HG02610 (cell line): ENCODE measurements at regions not wholly inside any gene's neighbourhood (a gene's known extent, or its start where the extent isn't known, plus 50 kb on each side); places are given as distances from the start of the nearest gene placed in this dataset.
A peak's percentile ranks its signal among the peaks of the same experiment; 100 is the strongest.

Experiments
- ATAC-seq: cut with Tn5 transposase; IDR thresholded peaks from one replicate; pipeline ENCODE4 v1.9.1; 2021; ENCODE audit warnings: mild to moderate bottlenecking, moderate library complexity; ENCODE audit not compliant: unreplicated experiment

DNA sequence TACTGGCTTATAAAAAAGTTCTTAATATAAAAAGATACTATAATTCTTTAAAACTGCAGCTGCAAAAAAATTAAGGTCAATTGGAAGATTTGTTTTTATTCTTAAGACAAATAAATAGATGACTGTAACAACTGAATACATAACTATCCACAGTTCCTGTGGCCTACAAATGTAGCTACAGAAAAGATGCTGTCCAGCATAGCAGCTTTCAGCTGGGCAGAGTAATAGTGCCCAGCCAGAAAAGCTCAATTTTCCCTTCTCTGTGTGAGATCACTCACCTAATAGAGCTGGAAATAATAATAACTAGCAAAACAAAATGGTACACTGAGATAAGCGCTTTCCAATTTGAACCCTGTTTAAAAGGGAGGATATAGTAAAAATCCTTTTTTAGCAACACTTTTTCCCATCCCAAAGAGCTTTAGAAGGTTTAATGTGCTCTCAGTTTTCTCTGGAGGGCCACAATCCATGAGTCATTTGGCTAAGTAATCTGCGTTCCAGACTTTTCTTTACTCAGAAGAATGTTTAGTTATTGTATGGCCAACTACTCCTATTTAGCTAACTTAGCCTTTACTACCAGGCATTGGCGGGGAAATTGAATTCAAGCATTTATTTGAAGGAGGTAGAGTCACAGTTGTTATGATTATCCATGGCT is 158.1 kb upstream of the SLC39A10 start:
- ATAC-seq = no peak

DNA sequence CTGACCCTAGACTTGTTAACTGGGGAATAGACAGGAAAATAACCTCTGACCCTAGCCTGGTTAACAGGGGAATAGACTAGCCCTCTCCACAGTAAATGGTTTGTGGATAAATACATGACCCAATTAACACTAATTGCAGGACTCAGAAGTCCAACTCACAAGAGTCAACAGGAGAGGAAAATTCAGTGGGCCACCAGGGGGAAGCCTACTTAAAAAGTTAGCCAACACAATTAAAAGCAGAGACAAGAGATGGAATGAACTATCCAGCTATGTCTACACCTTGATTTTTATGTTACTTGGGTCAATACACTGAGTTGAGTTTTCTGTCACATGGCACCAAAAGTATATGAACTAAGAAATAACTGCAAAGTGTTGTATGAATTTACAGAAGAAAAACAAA is 158.8 kb upstream of the SLC39A10 start:
- no peak for ATAC-seq

DNA sequence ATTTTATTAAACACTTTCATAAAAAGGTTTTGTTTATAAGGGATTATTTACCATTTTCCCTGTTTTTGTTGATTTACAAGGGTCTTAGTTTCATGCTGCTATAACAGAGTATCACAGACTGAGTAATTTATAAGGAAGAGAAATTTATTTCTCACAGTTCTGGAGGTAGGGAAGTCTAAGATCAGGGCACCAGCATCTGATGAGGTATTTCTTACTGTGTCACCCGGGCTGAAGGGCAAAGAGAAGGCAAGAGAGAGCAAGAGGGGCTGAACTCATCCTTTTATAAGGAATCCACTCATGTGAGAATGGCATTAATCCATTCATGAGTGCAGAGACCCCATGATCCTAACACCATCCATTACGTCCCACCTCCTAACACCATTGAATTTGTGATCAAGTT is 160.0 kb upstream of the SLC39A10 start:
- ATAC-seq = no peak

DNA sequence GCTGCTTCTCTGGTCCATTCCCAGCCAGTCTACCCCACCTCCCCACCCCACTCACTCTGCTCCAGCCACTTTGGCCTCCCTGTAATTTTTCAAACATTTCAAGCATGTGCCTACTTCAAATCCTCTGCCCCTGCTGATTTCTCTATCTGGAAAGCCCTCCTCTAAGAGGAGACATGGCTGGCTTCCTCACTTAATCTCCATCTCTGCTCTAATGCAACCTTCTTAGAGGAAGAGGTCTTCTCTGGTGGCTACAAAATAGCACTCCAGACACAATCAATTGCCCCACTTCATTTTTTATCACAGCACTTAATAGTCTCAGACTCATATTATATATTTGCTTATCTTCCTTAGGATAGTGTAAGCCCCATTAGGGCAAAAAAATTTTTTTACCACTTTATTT is 161.1 kb upstream of the SLC39A10 start:
- no peak for ATAC-seq

DNA sequence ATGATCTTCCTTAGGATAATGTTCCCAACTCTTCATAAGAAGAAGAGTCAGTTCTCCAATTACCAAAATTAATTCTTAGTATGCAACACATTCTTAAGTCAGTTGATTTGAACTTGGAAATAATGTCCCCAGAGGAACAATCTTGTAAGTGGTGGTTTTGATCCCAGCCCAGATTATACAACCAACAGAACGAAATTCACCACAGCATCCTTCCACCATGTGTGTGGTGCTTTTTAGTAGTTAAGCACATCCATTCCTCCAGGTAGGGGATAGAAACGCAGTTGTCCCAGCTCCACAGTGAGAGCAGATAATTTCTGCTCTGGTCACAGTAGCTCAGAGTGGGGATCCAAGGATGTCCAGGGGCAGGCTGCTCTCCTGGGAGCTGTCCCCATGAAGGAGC is 161.7 kb upstream of the SLC39A10 start:
- ATAC-seq = no peak

DNA sequence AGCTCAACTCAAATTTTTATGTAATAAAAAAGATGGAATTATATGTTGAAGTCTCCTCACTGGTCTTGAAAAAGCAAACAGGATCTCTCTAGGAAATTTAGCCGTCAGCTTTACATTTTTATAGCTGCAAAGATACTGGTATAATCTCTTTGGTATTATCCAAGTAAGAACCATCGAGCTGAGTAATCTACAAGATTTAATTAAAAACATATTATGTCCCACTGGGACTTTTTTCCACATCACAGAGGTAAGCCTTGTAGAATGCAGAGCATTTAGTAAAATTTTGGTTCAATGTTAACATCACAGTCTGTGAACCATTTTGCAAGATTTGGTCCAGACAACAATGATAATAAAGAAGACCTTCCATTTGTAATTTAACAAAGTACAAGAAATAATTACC is 162.6 kb upstream of the SLC39A10 start:
- ATAC-seq = no peak

DNA sequence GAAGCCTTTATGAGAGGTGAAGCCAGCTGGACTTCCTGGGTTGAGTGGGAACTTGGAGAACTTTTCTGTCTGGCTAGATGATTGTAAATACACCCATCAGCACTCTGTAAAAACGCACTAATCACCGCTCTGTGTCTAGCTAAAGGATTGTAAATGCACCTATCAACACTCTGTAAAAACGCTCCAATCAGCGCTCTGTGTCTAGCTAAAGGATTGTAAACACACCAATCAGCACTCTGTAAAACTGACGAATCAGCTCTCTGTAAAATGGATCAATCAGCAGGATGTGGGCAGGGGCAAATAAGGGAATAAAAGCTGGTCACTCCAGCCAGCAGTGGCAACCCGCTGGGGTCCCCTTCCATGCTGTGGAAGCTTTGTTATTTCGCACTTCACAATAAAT is 163.6 kb upstream of the SLC39A10 start:
- no peak for ATAC-seq

DNA sequence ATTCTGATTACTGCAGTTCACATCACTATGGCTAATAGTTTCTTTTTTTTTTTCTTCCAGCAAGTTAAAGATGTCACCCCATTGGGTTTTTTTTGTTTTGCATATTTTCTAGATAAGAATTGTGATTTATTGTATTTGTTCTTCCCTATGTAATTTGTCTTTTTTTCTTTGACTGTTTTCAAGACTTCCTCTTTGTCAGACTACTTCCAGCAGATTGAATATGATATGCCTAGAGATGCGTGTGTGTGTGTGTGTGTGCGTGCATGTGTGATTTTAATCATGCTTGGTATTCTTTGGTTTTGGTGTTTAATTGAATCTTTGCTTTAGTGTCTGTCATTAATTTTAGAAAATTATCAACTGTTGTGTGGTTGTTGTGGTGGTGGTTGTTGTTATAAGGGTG is 166.7 kb upstream of the SLC39A10 start:
- no peak for ATAC-seq

DNA sequence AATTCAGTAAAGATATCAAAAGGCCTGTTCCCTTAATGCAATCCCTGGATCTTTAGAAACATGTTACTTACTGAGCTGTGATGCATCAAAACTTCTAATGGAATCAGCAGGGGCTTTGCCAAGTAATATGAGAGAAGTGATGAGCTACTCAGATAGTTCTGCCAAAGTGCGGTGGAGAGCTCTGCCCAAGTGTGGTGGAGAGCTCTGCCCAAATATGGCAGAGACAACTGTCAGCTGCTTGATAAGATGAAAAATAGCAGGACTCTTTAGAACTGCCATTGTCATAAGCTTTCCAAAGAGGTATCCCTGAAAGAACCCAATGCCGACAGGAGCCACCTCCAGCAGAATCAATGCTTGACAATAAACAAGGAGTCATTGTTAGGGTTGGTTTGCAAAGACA is 167.9 kb upstream of the SLC39A10 start:
- ATAC-seq = no peak

DNA sequence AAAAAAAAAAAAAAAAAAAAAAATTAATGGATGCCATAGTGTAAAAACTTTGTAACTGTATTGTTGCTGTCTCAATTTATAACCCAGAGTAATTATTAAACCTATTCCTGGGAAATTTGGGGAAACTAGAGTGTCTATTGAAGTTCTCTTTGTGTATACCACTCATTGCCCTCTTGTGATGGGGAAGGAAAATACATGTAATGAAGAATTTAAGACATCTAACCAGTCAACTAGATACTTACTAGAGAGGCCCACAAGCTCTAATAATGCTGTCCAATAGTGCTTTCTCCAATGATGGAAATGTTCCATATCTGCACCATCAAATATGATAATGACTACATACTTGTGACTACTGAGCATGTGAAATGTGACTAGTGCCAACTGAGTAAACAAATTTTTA is 168.5 kb upstream of the SLC39A10 start:
- ATAC-seq = no peak

DNA sequence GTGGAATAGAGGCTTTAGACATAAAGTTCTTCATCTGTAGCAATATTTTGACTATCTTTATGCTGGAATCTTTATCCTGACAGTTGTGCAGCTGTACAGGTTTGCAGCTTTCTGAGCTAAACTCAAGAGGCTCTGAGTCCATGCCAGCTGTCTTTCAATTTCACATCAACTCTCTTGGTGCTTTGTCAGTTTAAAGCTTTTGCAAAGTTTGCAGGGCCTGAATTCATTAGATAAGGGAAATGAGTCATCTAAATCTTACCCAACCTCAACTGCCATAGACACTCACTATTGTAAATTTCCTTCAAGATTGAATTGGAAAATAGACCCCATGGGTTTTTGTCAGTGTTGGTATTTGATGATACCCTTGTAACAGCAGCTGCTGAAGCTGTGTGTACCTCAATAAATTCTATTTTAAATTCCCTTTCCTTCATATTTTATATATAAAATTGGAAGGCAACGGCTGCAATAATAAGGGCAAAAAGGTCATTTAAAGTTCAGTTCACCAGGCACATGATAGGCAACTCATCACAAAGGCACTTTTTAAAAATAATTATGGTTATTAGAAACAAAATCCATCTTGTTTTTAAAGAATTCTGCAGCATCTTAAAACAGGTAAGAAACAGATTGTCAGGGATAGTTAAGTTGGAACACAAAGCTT is 169.9 kb upstream of the SLC39A10 start:
- ATAC-seq = peak; percentile 90

DNA sequence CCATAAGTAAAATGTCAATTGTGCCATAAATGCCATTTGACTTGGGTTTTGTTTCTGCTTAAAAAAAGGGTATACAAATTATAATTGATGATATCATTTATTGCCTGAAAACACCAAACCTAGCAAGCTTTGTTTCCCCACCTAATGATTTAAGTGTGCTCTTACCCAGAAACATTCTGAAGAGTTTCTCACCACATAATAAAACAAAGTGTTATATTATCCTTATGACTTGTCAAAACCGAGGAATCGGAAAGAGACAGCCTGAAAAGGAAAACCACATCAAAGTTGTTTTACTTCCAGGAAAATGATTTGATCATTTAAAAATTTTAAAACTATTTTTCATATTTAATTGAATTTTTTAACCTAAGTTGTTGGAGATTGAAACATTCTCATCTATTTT is 170.5 kb upstream of the SLC39A10 start:
- ATAC-seq = peak; percentile 42

DNA sequence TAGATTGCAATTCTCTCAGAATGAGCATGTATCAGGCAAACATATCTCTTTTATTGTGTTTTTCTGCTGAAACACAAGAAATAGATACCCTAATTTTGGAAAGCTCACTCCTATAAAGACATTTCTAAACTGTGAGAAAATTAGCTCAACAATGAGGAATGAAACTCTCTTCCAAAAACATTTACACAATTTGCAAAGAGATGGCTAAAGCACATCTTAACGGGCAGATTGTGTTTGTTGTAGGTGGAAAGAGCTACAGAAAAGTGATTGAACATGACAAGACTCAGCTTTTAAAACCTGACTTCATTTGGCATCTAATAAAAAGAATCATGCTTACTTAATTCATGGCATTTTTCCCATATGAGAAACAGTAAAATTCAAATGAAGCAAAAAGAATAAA is 175.0 kb upstream of the SLC39A10 start:
- ATAC-seq = no peak

DNA sequence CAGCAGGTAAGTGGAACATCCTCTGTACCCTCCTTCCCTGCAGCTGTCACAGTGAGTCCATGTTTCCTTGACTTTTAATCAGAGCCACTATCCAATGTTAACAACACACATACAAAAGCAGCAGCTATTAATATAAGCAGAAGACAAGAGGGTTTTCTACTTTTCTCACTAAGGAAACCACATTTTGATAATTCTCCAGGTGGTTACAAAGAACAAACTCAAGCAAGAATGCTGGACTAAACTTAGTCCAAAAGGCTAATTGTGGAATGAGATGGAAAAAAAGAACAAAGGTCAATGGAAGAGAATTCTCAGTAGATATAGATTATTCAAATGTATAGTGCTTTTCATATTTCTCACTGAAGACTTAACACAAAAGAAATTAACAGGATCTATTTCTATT is 176.9 kb upstream of the SLC39A10 start:
- no peak for ATAC-seq

DNA sequence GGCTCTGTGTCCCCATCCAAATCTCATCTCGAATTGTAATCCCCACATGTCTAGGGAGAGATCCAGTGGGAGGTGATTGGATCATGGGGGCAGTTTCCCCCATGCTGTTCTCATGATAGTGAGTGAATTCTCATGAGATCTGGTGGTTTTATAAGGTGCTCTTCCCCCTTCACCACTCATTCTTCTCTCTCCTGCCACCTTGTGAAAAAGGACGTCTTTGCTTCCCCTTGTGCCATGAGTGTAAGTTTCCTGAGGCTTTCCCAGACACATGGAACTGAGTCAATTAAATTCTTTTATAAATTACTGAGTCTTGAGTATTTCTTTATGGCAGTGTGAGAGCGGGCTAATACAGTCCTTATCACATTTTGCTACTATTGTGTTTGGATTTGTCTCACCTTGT is 177.6 kb upstream of the SLC39A10 start:
- ATAC-seq = no peak

DNA sequence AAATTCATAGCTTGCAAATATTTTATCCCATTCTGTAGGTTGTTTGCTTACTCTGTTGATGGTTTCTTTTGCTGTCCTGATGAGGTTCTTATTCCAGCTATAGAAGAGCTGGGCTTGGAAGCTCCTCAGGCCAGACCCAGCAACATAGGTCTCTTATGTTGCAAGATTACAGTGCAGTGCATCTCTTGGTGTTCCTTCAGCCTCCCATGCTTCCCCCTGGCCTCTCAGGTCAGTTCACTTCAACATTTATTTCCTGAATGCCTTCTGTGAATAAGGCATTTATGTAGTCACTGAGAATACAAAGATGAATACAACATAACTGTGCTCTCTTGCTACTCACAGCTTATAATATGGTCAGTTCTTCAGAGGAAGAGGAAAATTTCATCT is 179.0 kb upstream of the SLC39A10 start:
- ATAC-seq = peak; percentile 15

DNA sequence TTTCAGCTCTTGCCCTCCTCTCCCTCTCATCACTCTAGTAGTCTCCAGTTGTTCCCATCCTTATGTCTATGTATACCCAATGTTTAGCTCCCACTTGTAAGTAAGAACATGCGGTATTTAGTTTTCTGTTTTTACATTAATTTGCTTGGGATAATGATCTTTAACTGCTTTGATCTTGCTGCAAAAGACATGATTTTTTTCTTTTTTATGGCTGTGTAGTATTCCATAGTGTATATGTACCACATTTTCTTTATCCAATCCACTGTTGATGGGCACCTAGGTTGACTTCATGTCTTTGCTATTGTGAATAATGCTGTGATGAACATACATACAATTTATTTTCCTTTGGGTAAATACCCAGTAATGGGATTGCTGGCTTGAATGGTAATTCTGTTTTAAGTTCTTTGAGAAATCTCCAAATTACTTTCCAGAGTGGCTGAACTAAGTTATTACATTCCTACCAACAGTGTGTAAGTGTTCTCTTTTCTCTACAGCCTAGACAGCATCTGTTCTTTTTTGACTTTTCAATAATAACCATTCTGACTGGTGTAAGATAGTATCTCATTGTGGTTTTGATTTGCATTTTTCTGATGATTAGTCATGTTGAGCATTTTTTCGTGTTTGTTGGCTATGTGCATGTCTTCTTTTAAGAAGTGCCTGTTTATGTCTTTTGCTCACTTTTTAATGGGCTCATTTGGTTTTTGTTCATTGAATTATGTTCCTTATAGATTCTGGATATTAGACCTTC is 179.6 kb upstream of the SLC39A10 start:
- peak; percentile 60 for ATAC-seq

DNA sequence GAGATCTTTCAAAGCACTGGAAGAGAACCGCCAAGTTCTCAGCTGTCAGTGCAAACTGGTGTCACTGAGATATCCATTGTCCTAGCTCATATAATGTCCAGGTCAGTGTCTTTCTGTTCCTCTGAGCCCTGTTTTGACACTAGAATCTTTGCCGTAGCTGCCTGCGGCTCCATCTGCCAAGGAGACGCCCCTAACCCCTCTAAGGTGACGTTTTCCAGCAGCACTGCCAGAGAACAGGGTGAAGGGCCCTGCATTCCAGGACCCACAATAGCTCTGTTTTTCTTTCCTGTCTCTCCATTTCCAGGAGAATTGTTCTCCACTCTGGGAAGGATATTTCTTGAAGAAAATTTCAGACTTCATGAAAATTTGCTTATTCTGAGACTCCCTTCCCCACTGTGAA is 181.7 kb upstream of the SLC39A10 start:
- ATAC-seq = no peak

DNA sequence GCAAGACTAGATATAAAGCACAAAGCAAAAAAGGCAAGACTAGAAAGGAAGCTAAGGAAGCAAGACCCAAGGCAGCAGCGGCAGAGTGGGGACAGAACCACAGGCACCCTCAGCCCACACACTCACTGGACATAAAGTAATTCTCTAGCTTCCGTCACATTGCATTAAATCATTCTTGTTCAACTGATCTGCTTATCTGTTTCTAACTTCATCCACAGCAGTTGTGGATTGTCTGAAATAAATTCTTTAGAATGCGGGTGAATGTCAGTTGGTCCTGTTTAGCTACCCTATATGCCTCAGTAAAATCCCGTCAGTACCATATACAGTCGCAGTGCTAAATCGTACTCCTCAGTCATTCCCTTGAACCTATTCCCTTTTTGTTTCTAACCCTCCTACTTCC is 183.2 kb upstream of the SLC39A10 start:
- ATAC-seq = no peak

DNA sequence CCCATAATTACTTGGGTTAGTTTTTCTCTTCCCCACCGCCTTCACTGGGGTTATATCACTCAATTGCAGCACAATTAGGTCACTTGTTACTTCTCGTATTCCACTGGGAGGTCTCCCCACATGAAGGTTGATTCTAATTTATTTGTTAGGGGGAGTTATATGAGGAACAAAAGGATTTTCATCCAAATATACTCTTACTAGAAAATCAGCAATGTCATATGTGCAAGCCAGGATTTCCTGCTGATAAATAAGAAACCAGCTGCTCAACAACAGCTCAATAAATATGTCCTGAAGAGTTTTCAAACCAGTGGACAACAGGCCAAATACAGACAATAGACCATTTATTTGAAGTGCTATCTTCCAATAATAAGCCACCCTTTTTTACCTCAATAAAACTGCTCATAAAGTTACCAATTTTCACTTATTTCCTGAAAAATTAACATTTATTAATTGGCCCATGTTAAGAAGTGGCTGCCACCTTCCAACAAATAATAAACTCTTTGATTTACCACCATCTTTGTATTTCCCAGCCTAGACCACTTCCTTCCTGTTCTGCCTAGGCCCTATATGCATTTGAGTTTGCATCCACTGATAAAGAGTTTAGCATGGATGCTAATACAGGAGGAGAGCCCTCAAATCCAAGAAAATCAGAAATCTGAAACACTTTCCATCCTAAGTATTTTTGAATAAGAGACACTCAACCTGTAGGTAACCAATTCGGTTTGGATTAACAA is 184.4 kb upstream of the SLC39A10 start:
- no peak for ATAC-seq

DNA sequence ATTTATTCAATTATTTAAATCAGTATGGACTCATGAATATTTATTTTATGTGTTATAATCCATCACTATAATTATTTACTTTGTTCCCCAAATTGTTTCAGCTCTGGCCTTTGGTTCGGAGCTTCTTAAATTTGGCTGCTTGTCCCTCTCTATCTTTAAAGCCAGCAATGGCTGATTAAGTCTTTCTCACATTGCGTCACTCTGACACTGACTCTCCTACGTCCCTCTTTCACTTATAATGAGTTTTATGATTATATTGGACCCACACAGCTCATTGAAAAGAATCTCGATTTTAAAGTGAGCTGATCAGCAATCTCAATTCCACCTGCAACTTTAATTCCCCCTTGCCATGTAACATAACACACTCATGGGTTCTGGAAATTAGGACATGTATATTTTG is 185.2 kb upstream of the SLC39A10 start:
- no peak for ATAC-seq

DNA sequence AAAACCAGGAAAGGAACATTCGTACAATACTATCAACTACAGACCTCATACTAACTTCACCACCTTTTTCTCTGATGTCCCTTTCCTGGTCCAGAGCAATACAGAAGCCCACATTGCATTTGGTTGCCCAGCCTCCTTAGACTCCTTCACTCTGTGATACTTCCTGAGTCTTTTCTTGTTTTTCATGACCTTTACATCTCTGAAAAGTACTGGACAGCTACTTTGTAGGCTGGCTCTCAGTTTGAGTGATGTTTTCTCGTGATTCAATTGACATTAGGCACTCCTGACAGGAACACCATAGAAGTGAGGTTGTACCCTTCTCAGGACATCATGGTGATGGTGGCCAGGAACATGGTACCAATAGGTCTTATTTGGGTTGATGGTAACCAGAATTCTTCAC is 185.9 kb upstream of the SLC39A10 start:
- ATAC-seq = peak; percentile 19
